IPS-NIHi7 (cell line): ENCODE measurements at regions not wholly inside any gene's neighbourhood (a gene's known extent, or its start where the extent isn't known, plus 50 kb on each side); places are given as distances from the start of the nearest gene placed in this dataset.
A peak's percentile ranks its signal among the peaks of the same experiment; 100 is the strongest.
"Not testable (repeated sequence)": the region's sequence is repeated elsewhere in the genome, so short reads cannot be mapped to it uniquely, and the experiment has no call there.

Experiments used
- DNase-seq: peaks from one replicate; pipeline ENCODE4 v3.0.0; 2012; ENCODE audit warnings: mixed read lengths; ENCODE audit errors: extremely low spot score

- peak; percentile 62 for DNase-seq
Measured at GRCh38 chr2:47653902-47654789, 83.4 kb upstream of the KCNK12 start.

- DNase-seq = no peak
Measured at GRCh38 chr2:47653036-47653435, 82.3 kb upstream of the KCNK12 start.

- DNase-seq = no peak
Measured at GRCh38 chr2:47652061-47652690, 81.4 kb upstream of the KCNK12 start.

GRCh38 chr2:47651296-47651695 is 80.5 kb upstream of the KCNK12 start:
- DNase-seq = no peak

GRCh38 chr2:47650001-47650535 is 79.3 kb upstream of the KCNK12 start:
- no peak for DNase-seq

GRCh38 chr2:47645246-47645645 is 74.5 kb upstream of the KCNK12 start:
- DNase-seq = no peak

- no peak for DNase-seq
Measured at GRCh38 chr2:47644351-47644750, 73.6 kb upstream of the KCNK12 start.

- no peak for DNase-seq
Measured at GRCh38 chr2:47641366-47641765, 70.6 kb upstream of the KCNK12 start.

GRCh38 chr2:47640356-47640755 is 69.6 kb upstream of the KCNK12 start:
- DNase-seq = no peak

GRCh38 chr2:47639467-47639866 is 68.7 kb upstream of the KCNK12 start:
- DNase-seq = no peak

GRCh38 chr2:47638430-47638829 is 67.6 kb upstream of the KCNK12 start:
- no peak for DNase-seq

GRCh38 chr2:47636596-47637264 is 65.9 kb upstream of the KCNK12 start:
- DNase-seq = no peak

- DNase-seq = peak; percentile 68
Measured at GRCh38 chr2:47636176-47636575, 65.4 kb upstream of the KCNK12 start.

GRCh38 chr2:47632754-47633153 is 62.0 kb upstream of the KCNK12 start:
- no peak for DNase-seq

- DNase-seq = peak; percentile 69
Measured at GRCh38 chr2:47631792-47632398, 61.1 kb upstream of the KCNK12 start.

- DNase-seq = no peak
Measured at GRCh38 chr2:47631306-47631705, 60.5 kb upstream of the KCNK12 start.

GRCh38 chr2:47629501-47630460 is 59.0 kb upstream of the KCNK12 start:
- DNase-seq = no peak

- DNase-seq = no peak
Measured at GRCh38 chr2:47628904-47629303, 58.1 kb upstream of the KCNK12 start.

- DNase-seq = no peak
Measured at GRCh38 chr2:47626664-47627063, 55.9 kb upstream of the KCNK12 start.

GRCh38 chr2:47623140-47623539 is 52.4 kb upstream of the KCNK12 start:
- DNase-seq = not testable (repeated sequence)
